Panc1 (cell line): ENCODE measurements at regions not wholly inside any gene's neighbourhood (a gene's known extent, or its start where the extent isn't known, plus 50 kb on each side); places are given as distances from the start of the nearest gene placed in this dataset.

Source experiments
- ATAC-seq: fragments of 200-7000 bp; cut with Tn5 transposase; 2 replicates; pipeline ENCODE4 v1.9.1; 2020; ENCODE audit warnings: mild to moderate bottlenecking, moderate library complexity
- BruUV-seq: library from RNA; stranded (reverse); fragments of 400-500 nt; replicated peaks from 2 replicates; lab custom pipeline; 2021; lab: Mats Ljungman, UMichigan
- CTCF ChIA-PET: fragments of 300-600 bp; sonication (Branson Sonifier 250); formaldehyde crosslinking; loops from one replicate; lab custom pipeline; 2022; ENCODE audit warnings: antibody characterized with exemption; lab: Charles Lee
- POLR2A ChIA-PET: fragments of 300-600 bp; sonication (Branson Sonifier 250); formaldehyde crosslinking; loops from one replicate; lab custom pipeline; 2022; ENCODE audit warnings: antibody characterized with exemption; lab: Charles Lee
- DNase-seq: peaks from one replicate; pipeline ENCODE4 v3.0.0-alpha.2; 2010; ENCODE audit warnings: low read depth, low spot score
- H3K27ac ChIP-seq: 2 replicates; pipeline ENCODE4 v1.5.1; 2011; ENCODE audit warnings: mild to moderate bottlenecking, low read length, inconsistent platforms
- H3K27me3 ChIP-seq: fragments of 200-500 bp; sonication (Bioruptor generic); 2 replicates; pipeline ENCODE4 v1.6.0; 2014; ENCODE audit warnings: low read length, inconsistent platforms; ENCODE audit not compliant: control insufficient read depth, insufficient read depth
- H3K36me3 ChIP-seq: fragments of 200-500 bp; sonication (Bioruptor generic); 2 replicates; pipeline ENCODE4 v1.5.1; 2014; ENCODE audit warnings: inconsistent platforms, mild to moderate bottlenecking, low read length, moderate library complexity; ENCODE audit not compliant: control insufficient read depth, insufficient read depth
- H3K4me1 ChIP-seq: 2 replicates; pipeline ENCODE4 v1.5.1; 2011; ENCODE audit warnings: inconsistent platforms, mild to moderate bottlenecking, low read length, moderate library complexity; ENCODE audit not compliant: control insufficient read depth, insufficient read depth
- H3K4me3 ChIP-seq, 2 experiments: 2 replicates each; pipeline ENCODE4 v1.5.1; 2011 to 2012; ENCODE audit warnings: low read depth in 2 of 2, low read length in 2 of 2, mild to moderate bottlenecking in 2 of 2, inconsistent platforms in 1 of 2, moderate library complexity in 1 of 2
- H3K9me3 ChIP-seq: fragments of 200-500 bp; sonication (Bioruptor generic); 2 replicates; pipeline ENCODE4 v1.5.1; 2014; ENCODE audit warnings: low read depth, mild to moderate bottlenecking, inconsistent platforms, low read length, moderate library complexity; ENCODE audit not compliant: control insufficient read depth, insufficient read depth
- POLR2AphosphoS5 ChIP-seq: IDR thresholded peaks from 2 replicates; pipeline ENCODE4 v1.6.1; 2012; ENCODE audit warnings: mild to moderate bottlenecking, low read depth, low read length, moderate library complexity
- REST ChIP-seq, 2 experiments: IDR thresholded peaks; 2 replicates each; pipeline ENCODE4 v1.6.1; 2011 to 2012; ENCODE audit warnings: low read depth in 2 of 2, control low read depth in 1 of 2, low read length in 1 of 2, mild to moderate bottlenecking in 1 of 2, moderate library complexity in 1 of 2; ENCODE audit not compliant: insufficient read depth in 1 of 2
- SIN3A ChIP-seq: IDR thresholded peaks from 2 replicates; pipeline ENCODE4 v1.6.1; 2012; ENCODE audit warnings: low read depth, mild to moderate bottlenecking, low read length, moderate library complexity, borderline replicate concordance; ENCODE audit not compliant: insufficient read depth
- TCF7L2 ChIP-seq: IDR thresholded peaks from 2 replicates; pipeline ENCODE4 v1.6.1; 2011; ENCODE audit warnings: mild to moderate bottlenecking, low read depth, low read length, inconsistent platforms
- in situ Hi-C: cut with HindIII; loops from 2 replicates; pipeline ENCODE4 v1.10.0; 2016; ENCODE audit warnings: low sequenced_read_pairs, low pct_unique_long_range_greater_than_20kb
- intact Hi-C: fragments of 100-400 bp; cut with micrococcal nuclease; formaldehyde crosslinking; loops from one replicate; pipeline ENCODE4 v1.10.0; 2022; ENCODE audit not compliant: unreplicated experiment
- TF ChIP-seq, protein P1 (sequence below): fragments of 450-650 bp; IDR thresholded peaks from 2 replicates; pipeline ENCODE4 v1.5.1; 2017; ENCODE audit warnings: mild to moderate bottlenecking

DNA sequence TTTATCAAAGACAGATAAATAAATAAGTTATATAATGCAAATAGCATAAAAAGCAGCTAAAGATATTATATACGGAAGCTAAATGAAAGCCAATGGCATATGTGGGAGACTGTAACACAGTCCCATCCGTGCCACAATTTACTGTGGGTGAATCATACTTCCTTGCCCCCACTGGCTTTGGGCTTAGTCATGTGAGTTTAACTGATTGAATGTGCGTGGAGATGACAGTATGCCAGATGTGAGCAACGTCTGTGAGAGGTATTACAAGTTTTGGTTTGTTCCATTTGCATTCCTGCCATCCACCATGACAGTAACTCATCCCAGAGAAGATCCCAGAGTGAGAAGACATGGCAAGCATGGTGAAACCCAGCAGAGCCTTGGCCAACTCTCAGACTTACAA, 340.0 kb downstream of the SUCLA2 start:
- H3K4me3 ChIP-seq, result no peak overlapping the region
- no TSS peak for BruUV-seq
- TF ChIP-seq TCF7L2 (no peak), POLR2AphosphoS5 (no peak), REST (IDR thresholded peaks at IDR 0.05; ENCODE audit: insufficient read depth in 1 of 2, low read depth in 2 of 2, low read length in 1 of 2) (no peak)
- no peaks in the 10 kb centered on the region for H3K36me3 ChIP-seq
- ATAC-seq, result no peak
- no peaks in the 10 kb centered on the region for H3K4me1 ChIP-seq
- H3K27ac ChIP-seq, result no peak overlapping the region
- in situ Hi-C loops (no loop called here), intact Hi-C loops (no loop called here)
- no peaks in the 10 kb centered on the region for H3K27me3 ChIP-seq
- CTCF ChIA-PET, result no interaction called here
- POLR2A ChIA-PET, result no interaction called here
- H3K9me3 ChIP-seq, result no peaks in the 10 kb centered on the region
- DNase-seq, result no peak

DNA sequence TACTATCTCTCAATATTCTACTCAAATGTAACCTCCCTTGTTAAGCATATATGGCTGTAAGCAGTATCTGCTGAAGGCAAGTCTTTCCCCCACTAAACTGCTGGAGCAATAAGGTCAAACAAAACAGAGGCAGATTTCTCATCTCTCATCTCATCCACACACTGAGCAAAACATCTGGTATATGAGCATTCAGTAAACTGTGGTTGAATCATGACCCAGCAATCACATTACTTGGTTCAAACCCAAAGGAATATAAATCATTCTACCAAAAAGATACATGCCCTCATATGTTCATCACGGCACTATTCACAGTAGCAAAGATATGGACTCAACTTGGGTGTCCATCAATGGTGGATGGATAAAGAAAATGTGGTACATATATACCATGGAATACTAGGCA, 344.4 kb downstream of the SUCLA2 start:
- DNase-seq (no peak), ATAC-seq (no peak)
- Histone ChIP-seq H3K27ac (no peak overlapping the region), H3K36me3 (no peaks in the 10 kb centered on the region), H3K4me3 (no peak overlapping the region), H3K27me3 (no peaks in the 10 kb centered on the region), H3K9me3 (no peaks in the 10 kb centered on the region), H3K4me1 (no peaks in the 10 kb centered on the region)
- in situ Hi-C loops, result no loop called here
- intact Hi-C loops, result no loop called here
- BruUV-seq, result no TSS peak
- POLR2A ChIA-PET, result no interaction called here
- CTCF ChIA-PET, result no interaction called here
- no peak for TF ChIP-seq POLR2AphosphoS5
- TF ChIP-seq, protein P1, sequence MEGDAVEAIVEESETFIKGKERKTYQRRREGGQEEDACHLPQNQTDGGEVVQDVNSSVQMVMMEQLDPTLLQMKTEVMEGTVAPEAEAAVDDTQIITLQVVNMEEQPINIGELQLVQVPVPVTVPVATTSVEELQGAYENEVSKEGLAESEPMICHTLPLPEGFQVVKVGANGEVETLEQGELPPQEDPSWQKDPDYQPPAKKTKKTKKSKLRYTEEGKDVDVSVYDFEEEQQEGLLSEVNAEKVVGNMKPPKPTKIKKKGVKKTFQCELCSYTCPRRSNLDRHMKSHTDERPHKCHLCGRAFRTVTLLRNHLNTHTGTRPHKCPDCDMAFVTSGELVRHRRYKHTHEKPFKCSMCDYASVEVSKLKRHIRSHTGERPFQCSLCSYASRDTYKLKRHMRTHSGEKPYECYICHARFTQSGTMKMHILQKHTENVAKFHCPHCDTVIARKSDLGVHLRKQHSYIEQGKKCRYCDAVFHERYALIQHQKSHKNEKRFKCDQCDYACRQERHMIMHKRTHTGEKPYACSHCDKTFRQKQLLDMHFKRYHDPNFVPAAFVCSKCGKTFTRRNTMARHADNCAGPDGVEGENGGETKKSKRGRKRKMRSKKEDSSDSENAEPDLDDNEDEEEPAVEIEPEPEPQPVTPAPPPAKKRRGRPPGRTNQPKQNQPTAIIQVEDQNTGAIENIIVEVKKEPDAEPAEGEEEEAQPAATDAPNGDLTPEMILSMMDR, result no peak
- TF ChIP-seq TCF7L2, result no peak
- no peak for TF ChIP-seq SIN3A
- TF ChIP-seq REST (IDR thresholded peaks at IDR 0.05; ENCODE audit: insufficient read depth in 1 of 2, low read depth in 2 of 2, low read length in 1 of 2), result no peak
